Stimulated activated CD8-positive, alpha-beta memory T cell treated with anti-CD3 and anti-CD28 coated beads, Interleukin-4, amount 100 ng/mL, for 24 hours (primary cell): ENCODE measurements at regions not wholly inside any gene's neighbourhood (a gene's known extent, or its start where the extent isn't known, plus 50 kb on each side); places are given as distances from the start of the nearest gene placed in this dataset.

Experiments
- DNase-seq: peaks from one replicate; pipeline ENCODE4 v3.0.0-alpha.2; 2020; ENCODE audit warnings: low read depth

- DNase-seq, result no peak
These were observed 51.4 kb upstream of the SOX2 start for GRCh38 chr3:181660337-181660736.

GRCh38 chr3:181637456-181637855 lies 74.3 kb upstream of the SOX2 start:
- DNase-seq, result no peak

- DNase-seq, result no peak
These were observed 74.7 kb upstream of the SOX2 start for GRCh38 chr3:181637056-181637455.

GRCh38 chr3:181635141-181635540 lies 76.6 kb upstream of the SOX2 start:
- DNase-seq, result no peak

GRCh38 chr3:181633556-181633955 lies 78.2 kb upstream of the SOX2 start:
- DNase-seq, result no peak

- no peak for DNase-seq
These were observed 79.8 kb upstream of the SOX2 start for GRCh38 chr3:181631901-181632300.

GRCh38 chr3:181630853-181631252 lies 80.9 kb upstream of the SOX2 start:
- no peak for DNase-seq

- no peak for DNase-seq
These were observed 82.0 kb upstream of the SOX2 start for GRCh38 chr3:181629711-181630110.

GRCh38 chr3:181629029-181629428 lies 82.7 kb upstream of the SOX2 start:
- no peak for DNase-seq

- no peak for DNase-seq
These were observed 83.3 kb upstream of the SOX2 start for GRCh38 chr3:181628384-181628783.

- DNase-seq, result no peak
These were observed 85.7 kb upstream of the SOX2 start for GRCh38 chr3:181626036-181626435.

- no peak for DNase-seq
These were observed 87.6 kb upstream of the SOX2 start for GRCh38 chr3:181623924-181624694.

GRCh38 chr3:181622365-181622764 lies 89.4 kb upstream of the SOX2 start:
- DNase-seq, result no peak

- DNase-seq, result no peak
These were observed 91.8 kb upstream of the SOX2 start for GRCh38 chr3:181619897-181620296.

- DNase-seq, result no peak
These were observed 93.5 kb upstream of the SOX2 start for GRCh38 chr3:181618260-181618659.

GRCh38 chr3:181616088-181617070 lies 95.3 kb upstream of the SOX2 start:
- DNase-seq, result no peak

GRCh38 chr3:181615666-181616065 lies 96.1 kb upstream of the SOX2 start:
- DNase-seq, result no peak

GRCh38 chr3:181614878-181615277 lies 96.8 kb upstream of the SOX2 start:
- DNase-seq, result no peak

GRCh38 chr3:181613813-181614212 lies 97.9 kb upstream of the SOX2 start:
- no peak for DNase-seq

GRCh38 chr3:181613191-181613590 lies 98.5 kb upstream of the SOX2 start:
- DNase-seq, result no peak

- DNase-seq, result no peak
These were observed 100.8 kb upstream of the SOX2 start for GRCh38 chr3:181610973-181611265.

- no peak for DNase-seq
These were observed 101.4 kb upstream of the SOX2 start for GRCh38 chr3:181610083-181610972.
